Fibroblast of the conjunctiva (primary cell): ENCODE measurements at regions not wholly inside any gene's neighbourhood (a gene's known extent, or its start where the extent isn't known, plus 50 kb on each side); places are given as distances from the start of the nearest gene placed in this dataset.
"Not testable (repeated sequence)": the region's sequence is repeated elsewhere in the genome, so short reads cannot be mapped to it uniquely, and the experiment has no call there.

Source experiments
- DNase-seq: peaks from one replicate; pipeline ENCODE4 v3.0.0-alpha.2; 2010; ENCODE audit warnings: low read depth

DNA sequence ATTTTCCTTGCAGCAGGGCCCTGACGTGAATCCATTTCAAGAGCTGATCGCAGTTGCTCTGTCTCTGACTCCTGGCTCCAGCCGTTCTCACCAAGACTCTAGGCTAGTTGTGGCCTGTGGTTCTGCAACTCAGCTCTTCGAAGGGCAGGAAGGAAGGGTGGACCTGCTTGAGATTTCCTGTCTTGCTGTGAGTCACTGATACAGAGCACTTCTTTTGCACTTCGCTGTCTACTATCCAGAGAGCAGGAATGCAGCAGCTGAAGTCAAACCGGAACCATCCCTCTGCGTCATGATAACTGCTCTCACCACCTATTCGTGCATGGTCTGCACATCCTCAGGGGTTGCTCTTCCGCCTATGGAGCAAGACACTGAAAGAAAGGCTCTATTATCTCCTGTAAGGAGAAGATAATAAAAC lies 59.7 kb downstream of the RAP2B start:
- DNase-seq = no peak

DNA sequence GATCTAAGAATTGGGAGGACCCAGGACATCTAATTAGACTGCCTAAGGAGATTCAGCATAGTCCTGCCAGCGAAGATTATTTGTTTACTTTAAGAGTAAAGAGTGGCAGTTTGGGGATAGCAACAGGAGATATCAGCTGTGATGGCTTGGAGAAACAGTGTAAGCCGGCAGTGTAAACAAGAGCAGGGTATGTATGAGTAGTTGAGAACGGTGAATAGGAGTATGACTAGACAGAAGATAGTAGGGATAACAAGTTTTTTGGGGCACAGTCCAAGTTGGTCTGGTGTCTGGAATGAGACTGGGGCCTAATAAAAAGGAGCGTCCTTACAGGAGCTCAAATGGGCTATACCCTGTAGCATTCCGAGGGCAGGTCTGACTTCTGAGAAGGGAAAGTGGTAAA lies 64.9 kb downstream of the RAP2B start:
- not testable (repeated sequence) for DNase-seq

DNA sequence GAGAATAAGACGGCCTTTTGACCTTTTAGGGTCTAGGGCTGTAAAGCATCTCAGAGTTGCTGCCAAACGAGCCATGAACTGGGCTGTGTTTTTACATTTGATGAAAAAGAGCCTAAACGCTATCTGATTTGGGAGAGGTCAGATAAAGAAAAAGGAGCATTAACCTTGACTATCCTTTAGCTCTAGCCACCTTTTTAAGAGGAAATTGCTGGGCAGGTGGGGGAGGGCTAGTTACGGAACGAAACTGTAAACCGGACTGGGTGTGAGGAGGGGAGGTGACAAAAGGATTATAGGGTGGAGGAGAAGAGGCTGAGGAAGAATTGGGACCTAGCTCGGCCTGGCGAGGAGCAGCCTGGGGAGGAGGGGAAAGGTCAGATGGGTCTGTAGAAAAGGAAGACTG lies 68.4 kb downstream of the RAP2B start:
- DNase-seq = not testable (repeated sequence)

DNA sequence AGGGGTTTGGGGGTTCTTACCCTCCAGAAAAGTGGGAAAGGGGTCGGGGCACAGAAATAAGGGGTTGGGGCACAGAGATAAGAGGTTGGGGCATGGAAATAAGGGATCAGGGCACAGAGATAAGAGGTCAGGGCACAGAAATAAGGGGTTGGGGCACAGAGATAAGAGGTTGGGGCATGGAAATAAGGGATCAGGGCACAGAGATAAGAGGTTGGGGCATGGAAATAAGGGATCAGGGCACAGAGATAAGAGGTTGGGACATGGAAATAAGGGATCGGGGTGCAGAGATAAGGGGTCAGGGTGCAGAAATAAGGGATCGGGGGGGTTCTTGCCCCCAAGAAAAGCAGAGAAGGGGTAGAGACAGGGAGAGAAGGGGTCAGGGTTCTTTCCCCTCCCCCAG lies 69.2 kb downstream of the RAP2B start:
- not testable (repeated sequence) for DNase-seq

DNA sequence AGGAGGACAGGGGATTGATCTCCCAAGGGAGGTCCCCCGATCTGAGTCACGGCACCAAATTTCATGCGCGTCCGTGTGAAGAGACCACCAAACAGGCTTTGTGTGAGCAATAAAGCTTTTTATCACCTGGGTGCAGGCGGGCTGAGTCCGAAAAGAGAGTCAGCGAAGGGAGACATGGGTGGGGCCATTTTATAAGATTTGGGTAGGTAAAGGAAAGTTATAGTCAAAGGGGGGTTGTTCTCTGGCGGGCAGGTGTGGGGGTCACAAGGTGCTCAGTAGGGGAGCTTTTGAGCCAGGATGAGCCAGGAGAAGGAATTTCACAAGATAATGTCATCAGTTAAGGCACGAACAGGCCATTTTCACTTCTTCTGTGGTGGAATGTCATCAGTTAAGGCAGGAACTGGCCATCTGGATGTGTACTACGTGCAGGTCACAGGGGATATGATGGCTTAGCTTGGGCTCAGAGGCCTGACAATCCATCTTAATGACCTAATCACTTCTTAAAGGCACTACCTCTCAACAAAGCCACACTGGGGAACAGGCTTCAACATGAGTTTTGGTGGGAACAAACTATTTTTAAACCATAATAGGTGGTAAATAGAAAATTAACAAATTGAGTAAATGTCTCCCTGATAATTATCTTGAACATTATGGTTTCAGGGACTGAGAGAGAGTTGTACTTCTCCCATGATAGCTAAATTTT lies 70.2 kb downstream of the RAP2B start:
- DNase-seq = not testable (repeated sequence)

DNA sequence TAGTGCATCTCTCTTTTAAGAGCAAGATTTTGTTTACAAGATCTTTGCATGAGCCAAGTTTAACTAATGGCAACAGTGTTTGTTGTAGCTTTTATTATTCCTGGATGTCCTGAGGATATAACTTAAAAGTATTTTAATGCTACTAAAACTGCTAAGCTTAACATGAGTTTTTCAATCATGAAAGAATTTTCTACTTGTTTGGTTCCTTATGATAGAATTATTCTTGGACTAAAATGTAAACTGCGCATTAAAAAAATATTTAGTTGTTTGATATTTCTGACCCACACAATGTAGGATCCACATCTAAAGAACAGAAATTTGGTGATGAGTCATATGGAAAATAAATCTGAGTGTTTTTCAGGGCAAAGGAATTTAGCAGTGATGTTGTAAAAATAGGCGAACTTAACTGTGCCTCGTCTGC lies 70.8 kb downstream of the RAP2B start:
- DNase-seq = peak; percentile 51

DNA sequence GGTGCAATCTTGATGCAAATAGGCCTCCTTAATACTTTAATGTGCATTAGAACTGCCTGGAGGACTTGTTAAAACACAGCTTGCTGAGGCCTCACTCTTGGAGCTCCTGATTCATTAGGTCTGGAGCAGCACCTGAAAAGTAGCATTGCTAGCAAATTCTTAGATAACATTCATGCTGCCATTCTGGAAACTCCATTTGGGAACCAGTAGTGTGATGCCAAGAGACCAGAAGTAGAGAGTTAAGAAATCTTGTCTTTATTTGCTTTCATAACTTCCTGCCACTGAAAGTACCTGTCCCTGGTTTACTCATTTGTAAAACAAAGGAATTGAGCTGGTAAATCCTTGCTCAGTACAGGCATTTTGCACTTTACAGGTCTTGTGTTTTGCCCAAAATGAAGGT lies 72.0 kb downstream of the RAP2B start:
- DNase-seq = no peak

DNA sequence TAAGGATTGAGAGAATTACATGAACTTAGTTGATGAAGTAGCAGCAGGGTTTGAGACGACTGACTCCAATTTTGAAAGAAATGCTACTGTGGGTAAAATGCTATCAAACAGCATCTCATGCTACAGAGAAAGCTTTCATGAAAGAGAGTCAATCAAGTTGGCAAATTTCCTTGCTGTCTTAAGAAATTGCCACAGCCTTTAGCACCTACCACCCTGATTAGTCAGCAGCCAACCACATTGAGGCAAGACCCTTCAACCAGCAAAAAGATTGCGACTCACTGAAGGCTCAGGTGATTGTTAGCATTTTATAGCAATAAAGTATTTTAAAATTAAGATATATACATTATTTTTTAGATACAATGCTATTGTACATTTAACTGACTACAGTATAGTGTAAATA lies 80.9 kb downstream of the RAP2B start:
- DNase-seq = no peak

DNA sequence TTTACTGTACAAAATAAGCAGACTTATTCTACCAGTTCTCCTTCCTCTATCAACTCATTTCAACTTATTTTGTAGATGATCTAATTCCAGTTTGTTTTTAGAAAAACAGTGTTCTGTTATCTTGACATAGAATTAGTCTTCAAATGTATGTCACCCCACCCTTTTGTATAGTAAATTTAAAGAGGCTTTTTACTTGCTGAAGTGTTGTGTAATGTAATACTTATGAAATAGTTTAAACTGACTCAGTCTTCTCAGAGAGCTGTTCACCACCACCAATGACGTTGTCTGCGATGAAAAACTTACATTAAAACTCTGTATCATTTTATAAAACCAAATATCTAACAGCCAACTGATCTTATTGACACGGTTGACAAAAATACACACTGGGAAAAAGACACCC lies 82.9 kb downstream of the RAP2B start:
- no peak for DNase-seq

DNA sequence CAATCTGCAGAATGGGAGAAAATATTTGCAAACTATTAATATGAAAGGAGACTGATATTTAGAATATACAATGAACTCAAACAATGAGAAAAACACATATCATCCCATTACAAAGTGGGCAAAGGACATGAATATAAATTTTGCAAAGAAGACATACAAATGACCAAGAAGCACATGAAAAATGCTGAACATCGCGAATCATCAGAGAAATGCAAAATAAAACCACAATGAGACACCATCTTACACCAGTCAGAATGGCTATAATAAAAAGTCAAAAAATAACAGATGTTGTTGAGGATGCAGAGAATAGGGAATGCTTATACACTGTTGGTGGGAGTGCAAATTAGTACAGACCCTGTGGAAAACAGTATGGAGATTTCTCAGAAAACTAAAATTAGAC lies 83.6 kb downstream of the RAP2B start:
- no peak for DNase-seq

DNA sequence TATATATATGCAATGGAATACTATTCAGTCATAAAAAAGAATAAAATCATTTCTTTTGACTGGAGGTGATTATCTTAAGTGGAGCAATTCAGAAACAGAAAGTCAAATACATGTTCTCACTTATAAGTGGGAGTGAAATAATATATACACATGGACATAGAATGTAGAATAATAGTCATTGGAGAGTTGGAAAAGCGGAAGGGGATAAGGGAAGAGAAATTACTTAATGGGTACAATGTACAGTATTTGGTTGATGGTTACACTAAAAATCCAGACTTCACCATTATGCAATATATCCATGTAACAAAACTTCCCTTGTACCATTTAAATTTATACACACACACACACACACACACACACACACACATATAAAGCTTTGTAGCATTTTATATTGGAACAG lies 84.3 kb downstream of the RAP2B start:
- DNase-seq = no peak

DNA sequence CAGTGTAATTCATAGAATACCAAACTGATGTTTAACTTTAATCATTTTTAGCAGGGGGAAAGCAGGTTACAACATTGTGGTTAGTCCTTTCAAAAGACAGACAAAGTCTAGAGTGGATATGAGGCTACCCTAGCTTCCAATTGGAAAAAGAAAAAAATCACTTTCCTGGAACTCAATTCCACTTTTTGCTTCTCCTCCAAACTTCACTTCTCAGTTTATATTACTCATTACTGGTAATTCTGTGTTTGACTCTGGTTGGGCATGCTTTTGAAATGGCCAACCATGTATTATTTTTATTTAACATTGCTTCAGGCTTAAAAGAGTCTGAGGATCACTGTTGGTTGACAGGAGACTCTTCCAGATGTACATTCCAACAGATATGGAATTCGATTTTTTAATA lies 84.8 kb downstream of the RAP2B start:
- DNase-seq = peak; percentile 16

DNA sequence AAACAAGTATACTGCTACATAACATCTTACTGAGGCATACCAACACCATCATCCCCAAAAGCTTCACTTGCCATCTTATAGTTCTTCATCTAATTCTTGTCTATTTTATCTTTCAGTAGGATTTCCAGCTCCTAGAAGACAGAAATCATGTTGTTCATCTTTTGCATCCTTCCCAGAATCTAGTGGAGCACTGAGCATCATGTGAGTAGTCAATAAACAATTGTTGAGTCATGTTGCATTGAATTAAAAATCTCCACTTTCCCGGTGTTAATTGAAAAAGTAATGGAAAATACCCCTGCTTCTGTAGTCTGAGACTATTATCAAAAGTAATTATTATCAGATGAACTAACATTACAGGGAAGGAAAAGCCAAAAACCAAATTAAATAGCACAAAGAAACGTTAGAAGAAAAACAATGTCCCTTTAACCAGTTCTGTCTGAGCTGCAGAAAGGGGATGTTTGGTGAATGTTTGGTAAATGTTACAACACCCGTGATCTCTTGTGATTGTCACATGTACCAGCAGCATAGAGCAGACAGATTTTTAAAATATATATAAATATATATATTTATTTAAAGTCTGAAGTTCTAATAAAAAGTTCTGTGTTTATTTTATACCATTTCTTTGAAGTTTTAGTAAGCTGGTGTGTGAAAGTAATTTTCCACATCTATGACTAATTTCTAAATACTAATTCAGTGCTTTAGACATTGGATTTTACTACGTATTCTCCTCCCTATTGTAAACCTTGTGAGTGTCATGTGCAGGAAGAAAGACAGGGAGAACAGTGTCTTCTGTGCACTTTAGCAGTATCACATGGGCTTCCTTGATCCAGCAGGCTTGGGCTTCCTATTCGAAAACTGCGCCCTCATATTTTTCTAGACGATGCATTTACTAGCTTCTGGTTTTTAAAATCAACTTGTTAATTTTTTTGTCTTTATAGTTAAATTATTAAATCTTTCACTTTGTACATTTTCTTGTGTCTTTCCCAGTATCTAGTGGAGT lies 85.6 kb downstream of the RAP2B start:
- DNase-seq = no peak

DNA sequence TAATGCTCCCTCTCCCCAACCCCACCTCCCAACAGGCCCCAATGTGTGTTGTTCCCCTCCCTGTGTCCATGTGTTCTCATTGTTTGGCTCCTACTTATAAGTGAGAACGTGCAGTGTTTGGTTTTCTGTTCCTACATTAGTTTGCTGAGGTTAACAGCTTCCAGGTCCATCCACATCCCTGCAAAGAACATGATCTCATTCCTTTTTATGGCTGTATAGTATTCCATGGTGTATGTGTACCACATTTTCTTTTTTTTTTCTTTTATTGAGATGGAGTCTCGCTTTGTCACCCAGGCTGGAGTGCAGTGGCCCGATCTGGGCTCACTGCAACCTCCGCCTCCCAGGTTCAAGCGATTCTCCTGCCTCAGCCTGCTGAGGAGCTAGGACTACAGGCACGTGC lies 86.8 kb downstream of the RAP2B start:
- DNase-seq = not testable (repeated sequence)

DNA sequence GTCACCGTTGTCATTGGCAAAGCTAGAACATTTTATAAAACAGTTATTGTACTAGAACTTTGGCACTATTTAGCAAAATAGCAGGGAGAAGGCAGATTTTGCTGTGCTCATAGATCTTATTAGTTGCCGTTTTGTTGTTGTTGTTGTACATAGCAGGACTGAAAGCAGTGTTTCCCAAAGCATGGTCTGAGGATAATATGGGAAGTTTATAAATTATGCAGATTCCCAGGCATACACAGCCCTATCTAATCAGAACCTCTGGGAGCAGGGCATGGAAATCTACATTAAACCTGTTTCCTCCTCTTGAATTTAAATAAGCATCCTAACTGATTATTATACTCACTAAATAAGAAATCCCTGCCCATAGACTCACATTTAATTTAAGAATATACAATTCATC lies 87.9 kb downstream of the RAP2B start:
- DNase-seq = no peak

DNA sequence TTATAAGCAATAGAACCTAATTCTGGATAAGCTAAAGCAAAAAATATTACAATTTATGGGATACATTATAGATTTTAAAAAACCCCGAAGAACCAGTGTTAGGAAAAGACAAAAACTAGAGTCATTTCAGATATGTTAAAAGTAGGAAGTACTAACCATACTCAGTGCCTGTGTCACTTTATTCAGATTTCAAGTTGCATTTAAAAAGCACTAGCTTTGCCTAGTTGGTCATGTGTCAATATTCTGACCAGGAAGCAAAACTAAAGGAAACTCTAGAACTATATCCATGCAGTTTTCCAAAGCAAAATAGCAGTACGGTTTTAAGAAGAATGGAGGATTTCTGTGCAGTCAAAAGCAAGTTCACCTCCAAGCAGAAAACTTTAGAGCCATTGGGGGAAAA lies 88.4 kb downstream of the RAP2B start:
- DNase-seq = no peak

DNA sequence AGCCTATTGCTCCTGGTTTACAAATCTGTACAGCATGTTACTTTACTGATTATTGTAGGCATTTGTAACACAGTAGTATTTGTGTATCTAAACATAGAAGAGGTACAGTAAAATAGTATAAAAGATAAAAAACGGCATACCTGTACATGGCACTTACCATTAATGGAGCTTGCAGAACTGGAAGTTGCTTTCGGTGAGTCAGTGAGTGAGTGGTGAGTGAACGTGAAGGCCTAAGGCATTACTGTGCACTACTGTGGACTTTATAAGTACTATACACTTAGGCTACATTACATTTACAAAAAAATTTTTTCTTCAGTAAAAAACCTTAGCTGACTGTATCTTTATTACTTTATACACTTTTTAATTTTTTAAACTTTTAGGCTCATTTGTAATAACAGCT lies 90.9 kb downstream of the RAP2B start:
- no peak for DNase-seq

DNA sequence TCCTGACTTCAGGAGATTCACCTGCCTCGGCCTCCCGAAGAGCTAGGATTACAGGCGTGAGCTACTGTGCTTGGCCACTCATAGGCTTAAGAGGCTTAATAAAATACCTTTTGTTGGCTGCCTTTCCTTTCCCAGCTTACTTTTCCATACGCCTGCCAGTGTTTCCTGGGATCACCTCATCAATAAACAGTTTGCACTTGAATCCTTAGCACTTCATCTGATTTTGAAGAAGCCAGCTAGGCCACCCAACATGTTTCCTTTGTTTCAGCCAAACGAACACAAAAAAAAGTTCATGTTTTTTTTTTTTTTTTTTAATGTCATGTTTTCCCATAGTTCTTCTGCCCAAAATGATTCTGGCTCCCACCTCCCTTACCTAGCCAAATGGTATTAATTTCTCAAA lies 92.3 kb downstream of the RAP2B start:
- DNase-seq = no peak

DNA sequence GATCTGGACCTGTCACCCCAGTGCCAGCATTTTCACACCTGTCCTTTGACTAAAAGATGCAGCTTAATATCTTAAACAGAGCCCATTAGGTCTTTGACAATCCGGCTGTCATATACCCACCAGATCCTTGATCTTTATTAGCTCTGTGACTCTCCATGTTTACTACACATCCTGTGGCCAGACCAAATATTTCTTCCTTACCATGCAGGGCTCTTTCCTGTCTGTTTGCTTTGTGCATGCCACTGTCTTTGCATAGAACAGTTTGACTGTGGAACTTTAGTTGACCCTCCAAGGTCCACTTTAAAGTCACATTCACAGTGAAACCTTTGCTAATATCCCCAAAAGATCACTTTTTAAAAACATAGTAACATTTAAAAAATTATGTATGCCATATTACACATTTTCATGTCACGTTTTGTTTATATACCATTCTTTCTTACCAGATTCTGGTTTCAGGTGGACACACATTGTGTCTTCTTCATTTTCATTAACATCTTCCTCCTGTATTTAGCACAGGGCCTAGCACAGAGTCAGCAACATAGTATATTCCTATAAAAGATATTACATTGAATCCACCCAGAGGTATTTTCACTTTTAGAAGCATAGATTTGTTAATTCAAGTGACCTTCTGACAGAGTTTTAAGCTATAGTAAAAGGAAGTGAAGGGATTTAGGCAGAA lies 95.8 kb downstream of the RAP2B start:
- no peak for DNase-seq

DNA sequence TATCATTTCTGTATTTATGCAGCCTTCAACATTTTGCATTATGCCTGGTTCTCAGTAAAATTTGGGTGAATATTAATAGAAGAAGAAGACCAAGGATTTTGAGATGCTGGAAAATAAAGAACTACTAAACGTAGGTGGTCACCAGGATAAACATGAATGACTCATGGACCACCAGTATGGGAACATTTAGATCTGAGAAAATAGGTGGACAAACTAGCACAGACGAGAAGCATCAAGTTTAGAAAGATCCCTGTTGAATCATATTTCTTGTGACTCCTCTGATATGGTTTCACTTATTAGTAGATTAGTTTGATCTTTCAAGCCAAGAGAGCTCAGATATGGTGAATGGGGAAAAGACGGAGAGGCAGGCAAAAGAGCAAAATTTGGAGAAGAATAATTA lies 97.9 kb downstream of the RAP2B start:
- DNase-seq = no peak

DNA sequence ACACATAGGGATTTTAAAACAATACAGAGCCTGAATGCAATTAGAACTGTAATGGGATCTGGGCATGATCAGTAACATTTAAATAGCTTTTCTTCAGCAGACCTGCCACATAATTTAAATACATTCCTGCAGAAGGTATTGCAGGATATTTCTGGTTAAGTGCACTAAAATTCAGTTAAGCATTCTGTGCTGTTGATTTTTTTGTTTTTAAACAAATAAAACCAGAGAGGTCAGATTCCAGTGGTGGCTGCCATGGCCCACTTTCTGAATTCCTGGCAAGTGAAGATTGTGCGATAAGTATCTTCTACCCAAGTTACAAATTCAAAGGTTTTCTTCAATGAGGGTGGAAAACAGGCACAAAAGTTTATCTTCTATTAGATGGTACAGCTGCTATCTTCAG lies 98.7 kb downstream of the RAP2B start:
- DNase-seq = no peak

DNA sequence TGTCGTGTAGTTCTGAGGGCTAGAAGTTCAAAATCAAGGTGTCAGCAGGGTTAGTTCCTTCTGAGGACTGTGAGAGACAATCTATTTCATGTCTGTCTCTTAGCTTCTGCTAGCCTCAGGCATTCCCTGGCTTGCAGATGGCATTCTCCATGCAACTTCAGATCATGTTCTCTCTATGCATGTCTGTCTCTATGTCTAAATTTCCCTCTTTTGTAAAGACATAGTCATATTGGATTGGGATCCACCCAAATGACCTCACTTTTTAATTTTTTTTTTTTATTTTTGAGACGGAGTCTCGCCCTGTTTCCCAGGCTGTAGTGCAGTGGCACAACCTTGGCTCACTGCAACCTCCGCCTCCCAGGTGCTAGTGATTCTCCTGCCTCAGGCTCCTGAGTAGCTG lies 104.6 kb downstream of the RAP2B start:
- DNase-seq = no peak
